WTC11 (cell line): ENCODE measurements at regions not wholly inside any gene's neighbourhood (a gene's known extent, or its start where the extent isn't known, plus 50 kb on each side); places are given as distances from the start of the nearest gene placed in this dataset.

ENCODE experiments used
- CBFB ChIP-seq: sonication (generic); formaldehyde crosslinking; IDR thresholded peaks from 2 replicates; pipeline ENCODE4 v1.8.1; 2022; ENCODE audit warnings: mild to moderate bottlenecking, low read depth, missing genetic modification reagents
- CREB1 ChIP-seq: sonication (generic); formaldehyde crosslinking; IDR thresholded peaks from 2 replicates; pipeline ENCODE4 v1.8.0; 2023; ENCODE audit warnings: mild to moderate bottlenecking, missing genetic modification reagents
- CTCF ChIP-seq: fragments of 200-600 bp; IDR thresholded peaks from 2 replicates; pipeline ENCODE4 v1.8.0; 2022; ENCODE audit warnings: antibody characterized with exemption
- MAX ChIP-seq: sonication (generic); formaldehyde crosslinking; IDR thresholded peaks from 2 replicates; pipeline ENCODE4 v1.8.0; 2022; ENCODE audit warnings: mild to moderate bottlenecking, missing genetic modification reagents
- NR2C2 ChIP-seq: sonication (generic); formaldehyde crosslinking; IDR thresholded peaks from 2 replicates; pipeline ENCODE4 v1.8.0; 2022; ENCODE audit warnings: mild to moderate bottlenecking, missing genetic modification reagents
- NR3C1 ChIP-seq: sonication (generic); formaldehyde crosslinking; conservative IDR thresholded peaks from 2 replicates; pipeline ENCODE4 v1.8.1; 2023; ENCODE audit warnings: low read depth, mild to moderate bottlenecking, missing genetic modification reagents
- PRDM15 ChIP-seq: sonication (generic); formaldehyde crosslinking; IDR thresholded peaks from 2 replicates; pipeline ENCODE4 v1.8.0; 2022; ENCODE audit warnings: missing genetic modification reagents
- PRRX2 ChIP-seq: fragments of 250-450 bp; sonication (Bioruptor Pico); IDR thresholded peaks from 2 replicates; pipeline ENCODE4 v1.8.0; 2021; ENCODE audit warnings: mild to moderate bottlenecking
- SP1 ChIP-seq: sonication (generic); formaldehyde crosslinking; conservative IDR thresholded peaks from 2 replicates; pipeline ENCODE4 v1.8.1; 2022; ENCODE audit warnings: missing genetic modification reagents
- STAT6 ChIP-seq: sonication (generic); formaldehyde crosslinking; conservative IDR thresholded peaks from 2 replicates; pipeline ENCODE4 v1.8.1; 2023; ENCODE audit warnings: mild to moderate bottlenecking, low read depth, missing genetic modification reagents, moderate library complexity
- USF2 ChIP-seq: sonication (generic); formaldehyde crosslinking; IDR thresholded peaks from 2 replicates; pipeline ENCODE4 v1.8.1; 2023; ENCODE audit warnings: mild to moderate bottlenecking, missing genetic modification reagents, moderate library complexity
- ZNF232 ChIP-seq: sonication (generic); formaldehyde crosslinking; IDR thresholded peaks from 2 replicates; pipeline ENCODE4 v1.8.0; 2022; ENCODE audit warnings: mild to moderate bottlenecking, missing genetic modification reagents
- ZNF281 ChIP-seq: sonication (generic); formaldehyde crosslinking; IDR thresholded peaks from 2 replicates; pipeline ENCODE4 v1.8.0; 2023; ENCODE audit warnings: mild to moderate bottlenecking, missing genetic modification reagents

- TF ChIP-seq NR2C2 (no peak), CTCF (no peak), ZNF232 (no peak), USF2 (CRISPR knock-in tag) (no peak), MAX (CRISPR knock-in tag) (no peak), SP1 (CRISPR knock-in tag) (no peak), ZNF281 (no peak), PRRX2 (CRISPR knock-in tag) (no peak), CBFB (CRISPR knock-in tag) (no peak), NR3C1 (CRISPR knock-in tag) (no peak), PRDM15 (CRISPR knock-in tag) (no peak), STAT6 (CRISPR knock-in tag) (no peak), CREB1 (CRISPR knock-in tag) (no peak)
These were observed 200.6 kb upstream of the IRAK1BP1 start for GRCh38 chr6:78666764-78667163.
